ENCODE measurements at regions not wholly inside any gene's neighbourhood (a gene's known extent, or its start where the extent isn't known, plus 50 kb on each side); places are given as distances from the start of the nearest gene placed in this dataset.

GRCh38 chr3:55413236-55413635 lies 73.9 kb downstream of the WNT5A start:
- no peak for DNase-seq (ENCODE audit: low read depth in 2 of 2)

GRCh38 chr3:55412545-55412944 lies 74.6 kb downstream of the WNT5A start:
- DNase-seq (ENCODE audit: low read depth in 2 of 2), result no peak

GRCh38 chr3:55409806-55410205 lies 77.3 kb downstream of the WNT5A start:
- no peak for DNase-seq (ENCODE audit: low read depth in 2 of 2)

GRCh38 chr3:55408193-55408826 lies 78.8 kb downstream of the WNT5A start:
- no peak for DNase-seq (ENCODE audit: low read depth in 2 of 2)

GRCh38 chr3:55407426-55407820 lies 79.7 kb downstream of the WNT5A start:
- DNase-seq (ENCODE audit: low read depth in 2 of 2), result no peak

- DNase-seq (ENCODE audit: low read depth in 2 of 2), result no peak
Measured at GRCh38 chr3:55406696-55407425, 80.2 kb downstream of the WNT5A start.

GRCh38 chr3:55405436-55405835 lies 81.7 kb downstream of the WNT5A start:
- DNase-seq (ENCODE audit: low read depth in 2 of 2), result no peak

- DNase-seq (ENCODE audit: low read depth in 2 of 2), result no peak
Measured at GRCh38 chr3:55402886-55403609, 84.1 kb downstream of the WNT5A start.

- no peak for DNase-seq (ENCODE audit: low read depth in 2 of 2)
Measured at GRCh38 chr3:55380561-55380960, 106.5 kb downstream of the WNT5A start.

GRCh38 chr3:55376753-55377347 lies 110.3 kb downstream of the WNT5A start:
- DNase-seq (ENCODE audit: low read depth in 2 of 2), result no peak

GRCh38 chr3:55373423-55373822 lies 113.7 kb downstream of the WNT5A start:
- DNase-seq (ENCODE audit: low read depth in 2 of 2), result no peak

GRCh38 chr3:55370272-55370671 lies 116.8 kb downstream of the WNT5A start:
- DNase-seq (ENCODE audit: low read depth in 2 of 2), result no peak

GRCh38 chr3:55369141-55369847 lies 117.8 kb downstream of the WNT5A start:
- DNase-seq (ENCODE audit: low read depth in 2 of 2), result no peak

GRCh38 chr3:55368366-55368765 lies 118.7 kb downstream of the WNT5A start:
- DNase-seq (ENCODE audit: low read depth in 2 of 2), result no peak

- DNase-seq (ENCODE audit: low read depth in 2 of 2), result no peak
Measured at GRCh38 chr3:55367384-55367783, 119.7 kb downstream of the WNT5A start.

- DNase-seq (ENCODE audit: low read depth in 2 of 2), result no peak
Measured at GRCh38 chr3:55364421-55364820, 122.7 kb downstream of the WNT5A start.

- DNase-seq (ENCODE audit: low read depth in 2 of 2), result no peak
Measured at GRCh38 chr3:55362210-55362960, 124.7 kb downstream of the WNT5A start.

- DNase-seq (ENCODE audit: low read depth in 2 of 2), result no peak
Measured at GRCh38 chr3:55357796-55358195, 129.3 kb downstream of the WNT5A start.

- no peak for DNase-seq (ENCODE audit: low read depth in 2 of 2)
Measured at GRCh38 chr3:55352668-55353067, 134.4 kb downstream of the WNT5A start.

- no peak for DNase-seq (ENCODE audit: low read depth in 2 of 2)
Measured at GRCh38 chr3:55349851-55350250, 137.3 kb downstream of the WNT5A start.
